ENCODE measurements at regions not wholly inside any gene's neighbourhood (a gene's known extent, or its start where the extent isn't known, plus 50 kb on each side); places are given as distances from the start of the nearest gene placed in this dataset.

- POLR2A ChIA-PET, result no interaction called here
- Histone ChIP-seq H2AFZ (ENCODE audit: low read depth, low read length, poor library complexity, severe bottlenecking) (peak overlapping the region; percentile 3), H3K9me2 (ENCODE audit: insufficient read depth) (no peaks in the 10 kb centered on the region), H3K4me1 (ENCODE audit: control insufficient read depth in 1 of 2, insufficient read depth in 2 of 2, low read length in 2 of 2) (peaks cover 0 to 12% of the 10 kb centered on the region in 2 experiments; a peak in 1 of 4 replicates), H3K27me3 (ENCODE audit: insufficient read depth, low read length) (no peaks in the 10 kb centered on the region), H3K36me3 (ENCODE audit: control insufficient read depth in 1 of 2, insufficient read depth in 2 of 2, low read length in 2 of 2) (no peaks in the 10 kb centered on the region), H3K27ac (ENCODE audit: low read depth, low read length) (no peak overlapping the region), H3K9me3 (ENCODE audit: control insufficient read depth in 1 of 2, insufficient read depth in 1 of 2, low read depth in 1 of 2, low read length in 2 of 2) (no peaks in the 10 kb centered on the region), H3K9ac (ENCODE audit: low read length) (no peak overlapping the region), H3K79me2 (ENCODE audit: insufficient read depth, low read length) (no peaks in the 10 kb centered on the region), H4K20me1 (ENCODE audit: insufficient read depth) (no peaks in the 10 kb centered on the region), H3K4me2 (ENCODE audit: low read length) (no peak overlapping the region), H3K4me3 (replicated peaks in 1 of 2; ENCODE audit: low read depth in 1 of 2, low read length in 2 of 2) (no peak overlapping the region)
- no peak for TF ChIP-seq ZFX (IDR thresholded peaks at IDR 0.05)
- no peak for TF ChIP-seq POLR2A (IDR thresholded peaks at IDR 0.05; ENCODE audit: borderline replicate concordance, extremely low read depth, insufficient read depth, insufficient read length)
- no peak for TF ChIP-seq EZH2 (IDR thresholded peaks at IDR 0.05)
- no peak for TF ChIP-seq SIN3A (IDR thresholded peaks at IDR 0.05; ENCODE audit: low read depth)
- no peak for TF ChIP-seq CBX3 (IDR thresholded peaks at IDR 0.05; ENCODE audit: low read depth)
- no peak for TF ChIP-seq EGR1 (IDR thresholded peaks at IDR 0.05; ENCODE audit: low read depth)
- TF ChIP-seq POLR2AphosphoS5 (IDR thresholded peaks at IDR 0.05; ENCODE audit: low read depth, low read length), result no peak
- TF ChIP-seq TCF7L2 (IDR thresholded peaks at IDR 0.05; ENCODE audit: borderline replicate concordance, extremely low read depth, insufficient read depth, insufficient read length), result no peak
- TF ChIP-seq, protein P1, sequence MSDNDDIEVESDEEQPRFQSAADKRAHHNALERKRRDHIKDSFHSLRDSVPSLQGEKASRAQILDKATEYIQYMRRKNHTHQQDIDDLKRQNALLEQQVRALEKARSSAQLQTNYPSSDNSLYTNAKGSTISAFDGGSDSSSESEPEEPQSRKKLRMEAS (IDR thresholded peaks at IDR 0.05), result no peak
- TF ChIP-seq CEBPB (IDR thresholded peaks at IDR 0.05; ENCODE audit: low read depth), result no peak
- no peak for TF ChIP-seq SP1 (IDR thresholded peaks at IDR 0.05; ENCODE audit: low read depth)
- TF ChIP-seq, protein P2, sequence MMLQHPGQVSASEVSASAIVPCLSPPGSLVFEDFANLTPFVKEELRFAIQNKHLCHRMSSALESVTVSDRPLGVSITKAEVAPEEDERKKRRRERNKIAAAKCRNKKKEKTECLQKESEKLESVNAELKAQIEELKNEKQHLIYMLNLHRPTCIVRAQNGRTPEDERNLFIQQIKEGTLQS (IDR thresholded peaks at IDR 0.05), result no peak
- TF ChIP-seq RAD21 (IDR thresholded peaks at IDR 0.05; ENCODE audit: low read depth), result no peak
- TF ChIP-seq ZNF274 (IDR thresholded peaks at IDR 0.05; ENCODE audit: low read depth, low read length), result no peak
- TF ChIP-seq JUND (IDR thresholded peaks at IDR 0.05), result no peak
- TF ChIP-seq, protein P3, sequence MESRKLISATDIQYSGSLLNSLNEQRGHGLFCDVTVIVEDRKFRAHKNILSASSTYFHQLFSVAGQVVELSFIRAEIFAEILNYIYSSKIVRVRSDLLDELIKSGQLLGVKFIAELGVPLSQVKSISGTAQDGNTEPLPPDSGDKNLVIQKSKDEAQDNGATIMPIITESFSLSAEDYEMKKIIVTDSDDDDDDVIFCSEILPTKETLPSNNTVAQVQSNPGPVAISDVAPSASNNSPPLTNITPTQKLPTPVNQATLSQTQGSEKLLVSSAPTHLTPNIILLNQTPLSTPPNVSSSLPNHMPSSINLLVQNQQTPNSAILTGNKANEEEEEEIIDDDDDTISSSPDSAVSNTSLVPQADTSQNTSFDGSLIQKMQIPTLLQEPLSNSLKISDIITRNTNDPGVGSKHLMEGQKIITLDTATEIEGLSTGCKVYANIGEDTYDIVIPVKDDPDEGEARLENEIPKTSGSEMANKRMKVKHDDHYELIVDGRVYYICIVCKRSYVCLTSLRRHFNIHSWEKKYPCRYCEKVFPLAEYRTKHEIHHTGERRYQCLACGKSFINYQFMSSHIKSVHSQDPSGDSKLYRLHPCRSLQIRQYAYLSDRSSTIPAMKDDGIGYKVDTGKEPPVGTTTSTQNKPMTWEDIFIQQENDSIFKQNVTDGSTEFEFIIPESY (IDR thresholded peaks at IDR 0.05; ENCODE audit: extremely low read depth, insufficient replicate concordance, low read length), result no peak
- no peak for TF ChIP-seq FOSL1 (IDR thresholded peaks at IDR 0.05; ENCODE audit: low read depth)
- TF ChIP-seq, protein P4, sequence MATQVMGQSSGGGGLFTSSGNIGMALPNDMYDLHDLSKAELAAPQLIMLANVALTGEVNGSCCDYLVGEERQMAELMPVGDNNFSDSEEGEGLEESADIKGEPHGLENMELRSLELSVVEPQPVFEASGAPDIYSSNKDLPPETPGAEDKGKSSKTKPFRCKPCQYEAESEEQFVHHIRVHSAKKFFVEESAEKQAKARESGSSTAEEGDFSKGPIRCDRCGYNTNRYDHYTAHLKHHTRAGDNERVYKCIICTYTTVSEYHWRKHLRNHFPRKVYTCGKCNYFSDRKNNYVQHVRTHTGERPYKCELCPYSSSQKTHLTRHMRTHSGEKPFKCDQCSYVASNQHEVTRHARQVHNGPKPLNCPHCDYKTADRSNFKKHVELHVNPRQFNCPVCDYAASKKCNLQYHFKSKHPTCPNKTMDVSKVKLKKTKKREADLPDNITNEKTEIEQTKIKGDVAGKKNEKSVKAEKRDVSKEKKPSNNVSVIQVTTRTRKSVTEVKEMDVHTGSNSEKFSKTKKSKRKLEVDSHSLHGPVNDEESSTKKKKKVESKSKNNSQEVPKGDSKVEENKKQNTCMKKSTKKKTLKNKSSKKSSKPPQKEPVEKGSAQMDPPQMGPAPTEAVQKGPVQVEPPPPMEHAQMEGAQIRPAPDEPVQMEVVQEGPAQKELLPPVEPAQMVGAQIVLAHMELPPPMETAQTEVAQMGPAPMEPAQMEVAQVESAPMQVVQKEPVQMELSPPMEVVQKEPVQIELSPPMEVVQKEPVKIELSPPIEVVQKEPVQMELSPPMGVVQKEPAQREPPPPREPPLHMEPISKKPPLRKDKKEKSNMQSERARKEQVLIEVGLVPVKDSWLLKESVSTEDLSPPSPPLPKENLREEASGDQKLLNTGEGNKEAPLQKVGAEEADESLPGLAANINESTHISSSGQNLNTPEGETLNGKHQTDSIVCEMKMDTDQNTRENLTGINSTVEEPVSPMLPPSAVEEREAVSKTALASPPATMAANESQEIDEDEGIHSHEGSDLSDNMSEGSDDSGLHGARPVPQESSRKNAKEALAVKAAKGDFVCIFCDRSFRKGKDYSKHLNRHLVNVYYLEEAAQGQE (IDR thresholded peaks at IDR 0.05; ENCODE audit: low read depth), result no peak
- no peak for TF ChIP-seq YY1 (IDR thresholded peaks at IDR 0.05; ENCODE audit: extremely low read depth, insufficient replicate concordance, low read depth, low read length)
- no TSS peak for BruUV-seq (replicated peaks)
- DNase-seq (ENCODE audit: low read depth, low spot score) (no peak), ATAC-seq (no peak)
- intact Hi-C loops (cut with micrococcal nuclease), result no loop called here
- CTCF ChIA-PET, result no interaction called here
- RAD21 ChIA-PET (ENCODE audit: low non-redundant PET in 1 of 2, low total read pairs in 2 of 2, uncharacterized antibody in 2 of 2, unreplicated experiment in 2 of 2), result no interaction called here
Observed at GRCh38 chr4:38242101-38242500, 281.9 kb downstream of the PTTG2 start.
